ENCODE measurements at regions not wholly inside any gene's neighbourhood (a gene's known extent, or its start where the extent isn't known, plus 50 kb on each side); places are given as distances from the start of the nearest gene placed in this dataset.

DNA sequence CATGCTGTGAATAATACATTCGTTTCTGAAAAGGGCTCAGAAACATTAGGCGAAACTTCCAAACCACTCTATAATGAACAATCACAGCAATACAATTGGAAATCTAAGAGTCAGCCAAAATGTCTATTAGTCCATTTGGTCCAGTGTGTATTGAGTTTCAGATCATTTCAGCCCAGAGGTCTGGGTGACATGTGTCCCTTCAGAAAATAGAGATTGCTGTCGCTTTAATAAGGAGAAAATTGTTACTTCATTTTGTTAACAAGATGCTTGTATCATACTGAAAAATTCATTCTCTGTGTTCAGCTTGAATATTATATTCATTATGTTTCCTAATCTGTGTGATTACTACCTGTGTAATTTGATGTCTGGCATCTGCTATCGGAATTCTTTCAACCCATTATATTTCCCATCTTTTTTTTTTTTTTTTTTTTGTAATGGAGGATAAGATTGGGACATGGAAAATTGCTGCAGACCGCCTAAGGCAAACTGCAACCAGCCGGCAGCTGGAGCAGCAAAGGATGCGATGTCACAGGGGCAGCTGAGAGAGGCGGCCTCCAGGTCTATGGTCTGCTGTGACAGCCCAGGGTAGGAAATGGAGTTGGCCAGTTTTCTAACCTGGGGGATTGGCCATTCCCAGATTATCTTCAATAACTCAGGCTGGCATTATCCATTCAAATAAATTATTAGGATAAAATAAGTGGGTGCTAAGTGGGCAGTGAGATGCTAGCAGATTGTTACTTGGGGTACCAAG lies 170.9 kb upstream of the NPVF start:
- DNase-seq: no peak

- DNase-seq: no peak
Observed at GRCh38 chr7:25402532-25402931, 174.2 kb upstream of the NPVF start.

DNA sequence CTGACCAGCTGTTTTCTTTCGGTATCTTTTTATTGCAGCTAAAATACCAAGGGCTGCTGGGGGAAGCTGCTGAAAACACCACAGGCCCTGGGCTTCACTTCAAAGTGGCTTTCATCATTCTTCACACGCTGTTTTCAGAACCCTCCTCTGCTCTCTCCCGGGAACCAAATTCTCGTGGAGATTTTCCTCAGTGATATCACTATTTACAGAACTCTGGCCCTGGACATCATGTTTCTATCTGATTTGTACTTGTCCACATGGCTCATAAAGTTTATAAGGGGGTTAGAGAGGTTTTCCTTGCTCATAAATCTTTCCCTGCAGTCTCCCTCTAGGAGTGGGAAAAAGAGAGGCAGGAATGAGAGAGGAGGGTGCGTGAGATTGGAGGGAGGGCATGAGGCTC lies 177.4 kb upstream of the NPVF start:
- no peak for DNase-seq

- no peak for DNase-seq
Observed at GRCh38 chr7:25407053-25407452, 178.8 kb upstream of the NPVF start.

DNA sequence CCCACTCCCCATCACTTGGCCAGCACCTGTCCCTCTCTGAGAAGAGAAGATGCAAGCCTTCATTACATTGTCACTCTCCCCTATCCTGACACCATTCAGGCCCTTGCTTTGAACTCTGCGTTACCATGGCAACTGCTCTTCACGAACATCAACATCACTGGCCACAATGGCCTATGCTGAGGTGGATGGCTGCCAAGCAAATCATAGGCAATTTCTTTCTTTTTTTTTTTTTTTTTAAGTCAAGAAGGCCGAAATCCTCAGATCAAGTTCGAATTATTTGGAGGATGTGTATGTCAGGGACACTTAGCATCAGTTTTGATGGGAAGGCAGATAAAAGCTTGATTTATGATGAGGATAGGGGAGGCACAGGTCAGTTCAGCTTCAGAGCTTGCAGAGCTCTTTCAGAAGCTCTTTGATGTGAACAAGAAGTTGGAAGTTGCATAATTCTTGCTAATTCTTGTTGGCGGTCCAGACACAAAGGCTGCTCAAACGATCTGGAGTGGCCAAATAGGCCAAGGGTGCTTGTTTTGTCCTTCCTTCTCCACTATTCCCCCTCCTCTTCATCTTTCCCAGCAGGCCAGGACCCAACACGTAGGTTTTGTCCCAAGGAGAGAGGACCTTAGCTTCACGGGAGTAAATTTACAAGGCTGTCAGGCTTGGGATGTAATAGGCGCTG lies 179.9 kb upstream of the NPVF start:
- no peak for DNase-seq

- no peak for DNase-seq
Observed at GRCh38 chr7:25408876-25409275, 180.6 kb upstream of the NPVF start.

- no peak for DNase-seq
Observed at GRCh38 chr7:25409897-25410636, 181.8 kb upstream of the NPVF start.

DNA sequence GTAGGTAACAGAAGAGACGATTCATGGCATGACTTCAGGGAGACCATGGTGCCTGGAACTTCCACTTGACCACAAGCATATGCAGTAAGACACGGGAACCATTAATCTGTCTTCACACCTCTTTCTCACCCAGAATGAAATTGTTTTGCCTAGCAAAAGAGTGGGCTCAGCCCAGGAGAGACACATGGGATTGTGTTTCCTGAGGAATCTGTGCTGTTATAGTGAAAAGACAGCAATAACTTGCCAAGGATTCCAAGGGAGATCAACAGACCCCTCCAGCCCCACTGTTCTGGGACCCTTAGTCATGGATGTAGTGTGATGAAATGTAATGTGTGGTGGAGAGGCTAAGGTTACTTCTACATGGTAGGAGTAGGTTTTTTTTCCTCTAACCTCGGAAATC lies 192.5 kb upstream of the NPVF start:
- DNase-seq: no peak

DNA sequence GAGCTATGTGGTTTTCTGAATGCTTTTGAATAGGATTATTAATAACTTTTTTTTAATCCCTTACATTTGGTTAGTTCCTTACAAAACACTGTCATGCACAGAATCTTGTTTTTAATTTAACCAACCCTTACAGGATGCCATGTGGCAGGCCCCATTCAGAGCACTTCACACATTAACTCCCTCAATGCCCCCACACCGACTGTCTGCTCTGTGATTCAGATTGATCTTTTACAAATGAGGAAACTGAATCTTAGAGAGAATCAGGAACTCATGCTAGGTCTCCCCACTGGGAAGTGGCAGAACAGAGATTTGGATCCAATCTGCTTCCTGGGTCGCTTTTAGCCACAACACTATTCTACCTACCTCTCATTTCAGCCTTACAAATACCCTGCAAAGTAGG lies 195.8 kb upstream of the NPVF start:
- DNase-seq: no peak

- DNase-seq: no peak
Observed at GRCh38 chr7:25424855-25425254, 196.6 kb upstream of the NPVF start.

DNA sequence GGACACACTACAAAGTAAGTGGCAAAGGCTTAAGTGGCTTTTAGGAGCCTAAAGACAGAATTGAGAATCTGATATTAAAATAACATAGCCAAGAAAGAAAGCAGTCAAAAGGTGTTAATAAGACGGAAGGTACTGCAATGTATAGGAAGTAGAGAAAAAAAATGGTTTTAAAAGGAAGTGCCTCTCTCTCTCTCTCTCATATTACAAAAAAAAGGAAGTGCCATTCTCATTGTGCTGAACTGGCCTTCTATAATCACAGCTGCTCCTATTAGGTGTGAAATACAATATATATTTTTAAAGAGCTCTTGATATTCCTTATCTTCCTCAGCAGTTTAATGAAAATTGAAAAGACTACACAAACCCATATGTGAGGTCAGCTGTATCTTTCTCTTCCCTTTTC lies 199.4 kb upstream of the NPVF start:
- no peak for DNase-seq

DNA sequence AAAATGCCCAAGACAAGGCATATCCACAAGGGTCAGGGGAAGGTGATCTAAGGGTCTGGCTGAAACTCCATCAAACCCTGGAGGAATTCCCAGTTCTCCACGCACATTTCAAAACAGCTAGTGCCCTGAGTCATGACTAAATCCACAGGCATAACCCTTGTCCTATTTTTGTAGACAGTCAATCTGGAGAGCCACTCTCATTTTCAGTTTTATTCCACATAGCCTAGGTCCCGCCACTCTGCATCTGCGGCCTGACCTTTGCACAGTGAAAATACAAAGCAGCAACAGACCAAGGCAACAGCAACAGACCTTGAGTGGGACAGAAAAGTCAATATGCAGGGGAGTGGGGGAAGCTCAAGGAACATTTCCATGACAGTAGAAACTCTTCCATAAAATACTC lies 201.4 kb upstream of the NPVF start:
- no peak for DNase-seq

GRCh38 chr7:25430200-25430931 lies 202.1 kb upstream of the NPVF start:
- no peak for DNase-seq

- DNase-seq: no peak
Observed at GRCh38 chr7:25431956-25432450, 203.7 kb upstream of the NPVF start.

GRCh38 chr7:25432807-25433206 lies 204.5 kb upstream of the NPVF start:
- no peak for DNase-seq

- DNase-seq: no peak
Observed at GRCh38 chr7:25436413-25436812, 208.1 kb upstream of the NPVF start.

DNA sequence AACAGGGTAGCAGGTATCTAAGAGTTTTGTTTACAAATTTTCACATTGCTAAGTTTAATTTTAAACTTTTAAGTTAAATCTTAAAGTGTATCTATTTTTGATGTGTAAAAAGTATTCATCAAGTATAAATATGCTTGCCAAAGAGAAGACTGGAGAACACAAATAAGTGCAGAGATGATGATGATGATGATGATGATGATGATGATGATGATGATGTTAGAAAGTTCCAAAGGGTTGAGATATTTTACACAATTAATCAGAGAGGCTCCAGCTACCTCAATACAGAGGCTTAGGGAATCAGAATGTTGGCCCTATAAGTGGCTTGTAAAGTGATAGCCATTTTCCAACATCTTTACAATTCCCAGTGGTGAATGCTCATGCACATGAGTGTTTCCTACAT lies 209.0 kb upstream of the NPVF start:
- no peak for DNase-seq

DNA sequence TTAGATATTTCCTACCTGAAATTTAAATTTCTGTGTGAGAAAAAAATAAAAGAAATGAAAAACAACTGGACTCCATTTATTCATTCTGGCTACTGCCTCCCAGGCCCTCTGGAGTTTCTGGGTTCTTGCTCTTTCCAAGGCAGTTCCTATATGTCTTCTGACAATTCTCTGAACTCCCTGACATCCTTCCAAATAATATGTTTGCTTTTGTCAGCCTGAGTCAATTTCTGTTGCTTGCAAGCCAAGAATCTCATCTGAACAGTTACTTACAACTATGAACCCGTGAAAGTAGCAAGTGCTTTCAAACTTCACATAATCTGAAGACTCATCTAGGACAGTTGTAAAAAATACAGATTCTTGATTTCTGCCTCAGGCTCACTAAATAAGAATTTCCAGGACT lies 216.7 kb upstream of the NPVF start:
- no peak for DNase-seq

DNA sequence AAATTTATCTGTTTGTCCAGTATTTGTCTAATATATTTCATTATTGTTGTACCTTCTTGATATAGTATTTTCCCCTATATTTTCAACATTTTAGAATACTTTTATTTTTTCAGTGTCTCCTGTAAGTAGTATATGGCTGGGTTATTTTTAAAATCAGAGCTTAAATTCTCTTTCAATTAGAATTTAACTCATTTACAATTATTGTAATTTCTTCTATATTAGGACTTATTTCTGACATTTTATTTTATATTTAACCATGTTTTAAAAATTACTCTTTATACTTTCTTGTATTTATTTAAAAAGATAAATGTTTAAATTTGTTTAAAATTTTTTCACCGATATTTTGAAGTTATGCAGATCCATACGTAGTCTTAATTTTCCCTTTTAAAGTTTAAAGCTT lies 220.0 kb upstream of the NPVF start:
- no peak for DNase-seq

DNA sequence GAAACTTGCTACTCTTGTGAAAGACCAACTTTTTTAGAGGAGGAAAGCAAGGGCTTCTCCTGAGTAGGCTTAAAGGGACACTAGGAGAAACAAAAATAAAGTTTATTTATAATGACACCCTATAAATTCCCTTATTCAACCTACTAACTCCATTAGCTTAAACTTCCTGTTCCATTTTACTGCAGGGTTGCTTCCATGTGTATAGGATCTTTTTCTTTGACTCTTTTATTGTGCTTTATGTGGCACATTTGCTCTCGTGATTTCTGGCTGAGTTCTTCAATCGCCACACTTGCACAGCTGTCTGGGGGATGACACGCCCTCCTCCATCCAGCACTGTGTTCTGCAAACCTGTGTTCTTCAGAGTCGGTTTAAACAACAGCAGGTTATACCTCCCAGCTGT lies 225.7 kb upstream of the NPVF start:
- DNase-seq: no peak

DNA sequence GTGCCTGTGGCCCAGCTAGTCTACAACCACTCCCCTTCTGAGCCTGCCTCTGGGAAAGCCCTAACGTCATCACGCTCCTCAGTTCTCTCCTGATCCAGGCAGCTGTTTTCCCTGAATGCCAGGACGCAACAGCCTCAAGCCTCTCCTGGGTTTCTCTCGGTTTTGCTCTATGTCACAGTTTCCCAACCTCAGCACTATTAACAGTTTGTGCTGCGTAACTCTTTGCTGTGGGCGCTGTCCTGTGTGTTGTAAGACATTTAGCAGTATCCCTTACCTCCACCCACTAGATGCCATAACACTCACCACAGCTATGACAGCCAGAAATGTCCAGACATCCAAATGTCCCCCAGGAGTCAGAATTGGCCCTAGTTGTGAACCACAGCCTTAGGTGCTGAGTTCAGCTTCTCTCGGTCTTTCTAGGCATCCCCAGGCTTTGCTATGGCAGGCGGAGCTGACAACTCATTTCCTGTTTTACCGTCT lies 226.3 kb upstream of the NPVF start:
- no peak for DNase-seq

DNA sequence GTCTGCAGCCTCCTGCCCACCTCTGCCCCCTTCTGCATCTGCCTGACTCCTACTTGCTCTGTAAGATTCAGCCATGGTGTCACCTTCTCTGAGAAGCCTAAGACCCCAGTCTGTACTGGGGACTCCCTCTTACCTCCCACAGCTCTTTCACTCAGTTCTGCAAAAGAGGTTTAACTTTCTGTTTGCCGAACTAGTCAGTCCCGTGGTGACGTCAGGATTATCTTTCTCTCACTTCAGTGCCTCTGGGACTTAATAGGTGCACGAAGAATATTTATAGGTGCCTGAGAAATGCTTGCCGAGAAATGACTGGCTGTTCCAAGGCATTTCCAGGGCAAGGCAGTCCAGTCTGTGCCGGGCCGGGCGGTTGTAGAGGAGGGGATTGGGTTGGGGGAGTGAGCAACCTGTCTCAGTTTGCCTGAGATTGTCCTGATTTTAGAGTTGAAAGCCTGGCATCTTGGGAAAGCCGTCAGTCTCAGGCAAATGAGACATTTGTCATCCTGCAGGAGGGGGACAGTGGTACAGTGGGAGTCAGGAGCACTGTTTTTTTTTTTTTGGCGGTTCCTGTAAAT lies 227.5 kb upstream of the NPVF start:
- DNase-seq: no peak

All from CD4-positive, alpha-beta T cell treated with Interleukin-12 subunit alpha and Interleukin-12 subunit beta, for 1 hour (primary cell).